Mucosa of gallbladder (tissue), 1 donor: ENCODE measurements at regions not wholly inside any gene's neighbourhood (a gene's known extent, or its start where the extent isn't known, plus 50 kb on each side); places are given as distances from the start of the nearest gene placed in this dataset.

ENCODE experiments used
- DNase-seq: peaks from one replicate; pipeline ENCODE4 v3.0.0-alpha.2; 2020; ENCODE audit warnings: low spot score
- donor health status: DM: no; HTN: no; CAD: no.

DNA sequence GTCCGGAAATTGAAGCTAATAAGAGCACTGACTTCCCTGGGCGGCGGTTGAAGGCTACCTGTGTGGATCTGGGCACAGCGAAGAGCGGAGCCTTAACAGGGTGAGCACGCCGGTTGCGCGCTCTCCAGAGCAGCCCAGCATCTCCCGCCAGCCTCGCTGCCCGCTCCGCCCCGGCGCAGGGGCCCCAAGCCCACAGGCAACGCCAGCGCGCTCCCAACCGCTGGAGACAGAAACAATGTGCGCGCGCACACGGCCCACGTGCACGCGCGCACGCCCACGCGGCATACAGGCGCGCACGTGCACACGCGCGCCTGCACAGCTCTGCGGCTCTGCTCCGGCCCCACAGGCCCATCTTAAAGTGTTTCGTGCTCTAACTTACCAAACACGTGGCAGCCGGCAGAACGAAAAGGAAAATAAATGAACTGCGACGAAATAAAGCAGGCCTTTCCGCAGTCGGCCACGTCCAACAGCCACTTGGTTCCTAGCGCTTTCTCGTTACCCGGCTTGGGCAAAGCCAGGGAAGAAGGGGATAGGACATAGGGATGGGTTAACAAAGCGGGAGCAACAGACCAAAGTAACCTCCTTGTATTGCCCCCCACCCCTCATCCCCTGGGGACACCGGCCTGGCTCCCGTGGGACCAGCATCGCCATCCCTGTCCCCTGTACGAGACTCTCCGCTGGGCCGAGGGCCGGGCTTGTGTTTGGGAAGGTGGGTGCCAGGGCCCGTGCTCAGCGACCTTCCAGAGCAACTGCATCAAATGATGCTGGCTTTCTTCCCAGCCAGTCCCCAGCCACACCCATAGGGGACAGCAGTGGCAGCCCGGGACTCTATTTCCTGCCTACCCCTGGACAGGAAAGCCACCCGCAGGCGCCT lies 203.7 kb downstream of the ABHD5 start:
- DNase-seq, result peak; percentile 17

- no peak for DNase-seq
Measured at GRCh38 chr3:43895573-43895972, 204.8 kb downstream of the ABHD5 start.

- no peak for DNase-seq
Measured at GRCh38 chr3:43902415-43902814, 211.7 kb downstream of the ABHD5 start.

GRCh38 chr3:43905157-43905556 lies 214.4 kb downstream of the ABHD5 start:
- no peak for DNase-seq

- DNase-seq, result no peak
Measured at GRCh38 chr3:43906849-43907507, 216.2 kb downstream of the ABHD5 start.

DNA sequence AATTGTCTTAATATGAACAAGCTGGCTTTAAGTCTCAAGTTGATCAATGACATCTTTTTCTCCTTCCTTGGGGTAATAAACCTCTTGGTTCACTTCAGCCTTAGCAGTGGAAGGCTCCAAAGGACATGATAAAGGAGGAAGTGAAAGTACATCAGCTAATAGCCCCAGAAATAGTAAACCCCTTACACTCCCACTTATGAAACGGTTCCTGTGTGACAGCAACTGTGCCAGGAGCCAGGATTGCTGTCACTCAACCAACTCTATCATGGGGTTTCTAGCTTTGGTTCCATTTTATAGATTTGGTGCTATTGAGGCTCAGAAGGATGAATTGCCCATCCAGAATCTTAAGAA lies 216.7 kb downstream of the ABHD5 start:
- no peak for DNase-seq

GRCh38 chr3:43908456-43908855 lies 217.7 kb downstream of the ABHD5 start:
- no peak for DNase-seq

DNA sequence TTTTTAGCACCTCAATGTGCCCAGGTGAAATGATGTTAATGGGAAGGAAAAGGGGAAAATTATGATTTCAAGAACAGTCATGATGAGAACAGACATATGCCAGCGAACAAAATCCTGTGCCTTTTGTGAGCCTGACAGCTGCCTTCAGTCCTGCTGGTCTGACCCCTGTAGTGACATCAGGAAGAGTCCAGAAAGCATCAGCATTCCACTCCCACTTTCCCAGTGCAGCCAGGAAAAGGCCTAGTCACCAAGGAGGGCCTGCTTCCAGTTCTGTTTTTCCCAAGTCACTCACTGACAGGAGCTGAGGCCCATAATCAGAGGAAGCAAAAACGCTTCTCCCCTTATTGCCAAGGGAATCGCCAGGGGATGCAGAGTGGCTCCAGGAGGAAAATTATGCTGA lies 218.4 kb downstream of the ABHD5 start:
- DNase-seq, result no peak

- no peak for DNase-seq
Measured at GRCh38 chr3:43910750-43911149, 220.0 kb downstream of the ABHD5 start.

GRCh38 chr3:43913036-43913948 lies 222.6 kb downstream of the ABHD5 start:
- DNase-seq, result no peak

DNA sequence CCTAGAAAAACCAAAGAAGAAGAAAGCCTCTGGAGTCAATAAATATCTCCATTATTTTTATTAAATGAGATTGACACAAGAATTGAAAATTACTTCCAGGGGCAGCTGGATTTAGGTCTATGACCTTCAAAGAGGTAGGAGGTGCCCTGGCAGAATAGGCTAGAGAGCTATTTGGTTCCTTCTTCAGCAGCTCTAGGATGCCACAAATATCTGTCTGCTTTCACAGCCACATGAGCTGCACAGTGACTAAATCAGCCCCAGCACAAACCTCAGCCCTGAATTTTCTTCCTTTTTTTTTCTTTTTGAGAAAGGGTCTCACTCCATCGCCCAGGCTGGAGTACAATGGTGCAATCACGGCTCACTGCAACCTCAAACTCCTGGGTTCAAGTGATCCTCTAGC lies 223.5 kb downstream of the ABHD5 start:
- DNase-seq, result no peak

DNA sequence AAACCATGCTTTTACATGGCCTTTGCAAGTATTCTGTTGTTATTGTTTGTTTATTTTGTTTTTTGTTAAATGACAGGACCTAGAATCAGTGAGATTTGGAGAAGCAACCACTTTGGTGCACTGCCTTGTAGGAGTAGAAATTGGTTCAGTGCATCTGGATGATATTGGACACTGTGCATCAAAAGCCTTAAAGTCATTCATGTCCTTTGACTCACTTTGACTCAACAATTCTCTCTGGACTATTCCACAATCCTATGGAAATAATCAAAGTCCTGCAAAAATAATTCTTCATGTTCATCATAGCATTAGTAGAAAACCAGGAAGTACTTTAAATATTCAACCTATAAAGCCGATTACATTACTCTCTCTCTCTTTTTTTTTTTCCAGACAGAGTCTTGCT lies 224.8 kb downstream of the ABHD5 start:
- DNase-seq, result no peak

GRCh38 chr3:43917361-43917760 lies 226.6 kb downstream of the ABHD5 start:
- DNase-seq, result no peak

GRCh38 chr3:43919029-43919428 lies 228.3 kb downstream of the ABHD5 start:
- DNase-seq, result no peak

GRCh38 chr3:43921056-43921648 lies 230.4 kb downstream of the ABHD5 start:
- no peak for DNase-seq

- DNase-seq, result no peak
Measured at GRCh38 chr3:43922374-43922773, 231.6 kb downstream of the ABHD5 start.

- DNase-seq, result no peak
Measured at GRCh38 chr3:43923104-43923882, 232.6 kb downstream of the ABHD5 start.

- no peak for DNase-seq
Measured at GRCh38 chr3:43926055-43926454, 235.3 kb downstream of the ABHD5 start.

- no peak for DNase-seq
Measured at GRCh38 chr3:43932921-43933320, 242.2 kb downstream of the ABHD5 start.

DNA sequence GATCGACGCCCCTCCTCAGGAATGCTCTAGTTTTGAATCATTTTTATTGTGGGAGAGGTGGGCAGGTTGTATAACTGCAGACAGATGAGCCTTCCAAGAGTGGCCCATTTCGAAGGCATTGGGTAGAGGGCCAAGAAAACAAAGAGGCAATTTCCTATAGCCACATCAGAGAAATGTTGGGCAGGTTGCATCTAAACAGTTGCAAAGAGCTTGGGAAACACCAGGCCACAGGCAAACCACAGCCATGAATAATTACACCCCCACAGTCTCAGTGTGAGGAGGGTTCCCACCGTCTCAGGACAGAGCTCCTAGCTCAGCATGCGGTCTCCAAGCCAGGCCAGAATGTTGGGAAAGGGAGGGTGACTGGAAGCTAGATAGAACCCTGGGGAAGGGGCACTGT lies 257.3 kb downstream of the ABHD5 start:
- DNase-seq, result no peak

- DNase-seq, result no peak
Measured at GRCh38 chr3:43949594-43949993, 258.9 kb downstream of the ABHD5 start.
